Left ventricle myocardium superior (tissue), 1 donor: ENCODE measurements at regions not wholly inside any gene's neighbourhood (a gene's known extent, or its start where the extent isn't known, plus 50 kb on each side); places are given as distances from the start of the nearest gene placed in this dataset.

Experiments
- ATAC-seq: fragments of 200-7000 bp; cut with Tn5 transposase; one replicate; pipeline ENCODE4 v1.9.1; 2020; ENCODE audit warnings: mild to moderate bottlenecking, moderate library complexity
- DNase-seq: peaks from one replicate; pipeline ENCODE4 v3.0.0-alpha.2; 2020
- intact Hi-C: fragments of 100-400 bp; cut with micrococcal nuclease; formaldehyde crosslinking; loops from one replicate; pipeline ENCODE4 v1.11.0; 2022
- donor health status: DM: no; HTN: yes; CAD: no; lungs with severe emphysema.

GRCh38 chr13:74084375-74084935 is 49.7 kb downstream of the KLF12 start:
- ATAC-seq (peak; percentile 33), DNase-seq (no peak)
- intact Hi-C loops: no loop called here

- no peak for DNase-seq
- no peak for ATAC-seq
- intact Hi-C loops: no loop called here
Observed at GRCh38 chr13:74082741-74083160, 51.5 kb downstream of the KLF12 start.

GRCh38 chr13:74080762-74081161 is 53.4 kb downstream of the KLF12 start:
- intact Hi-C loops: no loop called here
- no peak for DNase-seq

GRCh38 chr13:74077792-74078191 is 56.4 kb downstream of the KLF12 start:
- ATAC-seq (peak; percentile 59), DNase-seq (no peak)
- intact Hi-C loops: no loop called here

More at GRCh38 chr13:74080762-74081161, 53.4 kb downstream of the KLF12 start:
- ATAC-seq: no peak

GRCh38 chr13:74077375-74077774 is 56.8 kb downstream of the KLF12 start:
- ATAC-seq (no peak), DNase-seq (no peak)
- intact Hi-C loops: no loop called here

- ATAC-seq (peak; percentile 34), DNase-seq (no peak)
- intact Hi-C loops: no loop called here
Observed at GRCh38 chr13:74074723-74075122, 59.5 kb downstream of the KLF12 start.

GRCh38 chr13:74073274-74073673 is 60.9 kb downstream of the KLF12 start:
- intact Hi-C loops: no loop called here
- ATAC-seq (peak; percentile 19), DNase-seq (no peak)

- DNase-seq (no peak), ATAC-seq (no peak)
- intact Hi-C loops: no loop called here
Observed at GRCh38 chr13:74070513-74070912, 63.7 kb downstream of the KLF12 start.

GRCh38 chr13:74070065-74070464 is 64.1 kb downstream of the KLF12 start:
- intact Hi-C loops: no loop called here
- no peak for DNase-seq
- no peak for ATAC-seq

GRCh38 chr13:74068471-74068870 is 65.7 kb downstream of the KLF12 start:
- intact Hi-C loops: no loop called here
- no peak for ATAC-seq
- DNase-seq: no peak

- intact Hi-C loops: no loop called here
- no peak for DNase-seq
- no peak for ATAC-seq
Observed at GRCh38 chr13:74067818-74068217, 66.4 kb downstream of the KLF12 start.

- no peak for DNase-seq
- intact Hi-C loops: no loop called here
- ATAC-seq: no peak
Observed at GRCh38 chr13:74066937-74067336, 67.3 kb downstream of the KLF12 start.

- DNase-seq (no peak), ATAC-seq (no peak)
- intact Hi-C loops: loop anchor here (5.0 kb wide), 1 partner anchor 67 kb away; the partner anchor contains the start of gene KLF12
Observed at GRCh38 chr13:74064805-74065312, 69.3 kb downstream of the KLF12 start.

GRCh38 chr13:74063533-74064100 is 70.6 kb downstream of the KLF12 start:
- DNase-seq: no peak
- no peak for ATAC-seq
- intact Hi-C loops: loop anchor here (5.0 kb wide), 1 partner anchor 69 kb away; the partner anchor contains the start of gene KLF12

GRCh38 chr13:74062933-74063332 is 71.3 kb downstream of the KLF12 start:
- peak; percentile 72 for DNase-seq
- intact Hi-C loops: loop anchor here (5.0 kb wide), 1 partner anchor 69 kb away; the partner anchor contains the start of gene KLF12
- peak; percentile 98 for ATAC-seq

GRCh38 chr13:74061926-74062595 is 72.1 kb downstream of the KLF12 start:
- DNase-seq: no peak
- intact Hi-C loops: loop anchor here (5.0 kb wide), 1 partner anchor 70 kb away; the partner anchor contains the start of gene KLF12
- peak; percentile 49 for ATAC-seq

- ATAC-seq (peak; percentile 92), DNase-seq (peak; percentile 68)
- intact Hi-C loops: no loop called here
Observed at GRCh38 chr13:74056801-74057542, 77.2 kb downstream of the KLF12 start.

- no peak for ATAC-seq
Observed at GRCh38 chr13:74052402-74052928, 81.7 kb downstream of the KLF12 start.

GRCh38 chr13:74048756-74049155 is 85.4 kb downstream of the KLF12 start:
- DNase-seq (no peak), ATAC-seq (no peak)
- intact Hi-C loops: no loop called here

More at GRCh38 chr13:74052402-74052928, 81.7 kb downstream of the KLF12 start:
- no peak for DNase-seq
- intact Hi-C loops: no loop called here
